ENCODE measurements at regions not wholly inside any gene's neighbourhood (a gene's known extent, or its start where the extent isn't known, plus 50 kb on each side); places are given as distances from the start of the nearest gene placed in this dataset.

DNA sequence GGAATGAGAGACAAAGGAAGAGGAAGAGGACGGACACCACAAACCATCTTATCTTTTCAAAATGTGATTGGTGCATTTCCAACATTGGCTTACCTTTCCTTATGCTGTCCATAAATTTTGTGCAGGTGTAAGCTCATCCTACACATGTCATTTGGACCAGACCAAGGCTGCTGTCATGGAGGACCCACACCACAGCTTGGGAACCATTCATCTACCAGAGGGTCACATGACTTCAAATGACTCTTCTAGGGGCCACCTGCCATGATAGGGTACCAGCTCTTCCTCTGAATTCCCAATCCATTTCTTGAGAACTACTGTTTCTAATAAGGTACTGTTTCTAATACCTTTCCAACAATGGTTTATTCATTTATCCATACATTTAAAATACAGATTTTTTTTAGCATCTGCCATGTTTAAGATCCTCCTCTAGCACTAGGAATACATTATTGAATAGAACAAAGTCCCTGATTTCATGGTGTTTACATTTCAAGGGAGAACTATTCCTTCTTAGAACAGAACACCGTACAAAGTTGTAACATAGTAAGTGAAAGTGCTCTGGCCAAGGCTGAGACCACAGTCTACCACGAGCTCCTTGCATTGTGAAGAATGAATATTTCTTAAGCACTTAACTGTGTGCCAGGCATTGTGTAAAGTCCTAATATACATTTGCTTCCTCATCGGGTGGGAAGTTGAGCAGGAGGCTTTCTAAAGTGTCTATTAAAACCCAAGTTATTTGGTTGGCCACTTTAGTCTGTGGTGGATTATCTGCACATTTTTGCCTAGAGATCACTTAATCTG is 246.1 kb upstream of the FN1 start:
- H3K4me1 ChIP-seq (ENCODE audit: control insufficient read depth in 2 of 3, insufficient read depth in 2 of 3, low read depth in 1 of 3, low read length in 3 of 3): no peaks in the 10 kb centered on the region
- H3K9ac ChIP-seq (ENCODE audit: low read length in 3 of 3): no peak overlapping the region
- H3K36me3 ChIP-seq (ENCODE audit: control insufficient read depth in 2 of 3, insufficient read depth in 3 of 3, low read length in 3 of 3): no peaks in the 10 kb centered on the region
- intact Hi-C loops (cut with DNase I): no loop called here
- DNase-seq (no peak), FAIRE-seq (no peak)
- no peaks in the 10 kb centered on the region for H3K27me3 ChIP-seq (ENCODE audit: control insufficient read depth, insufficient read depth, low read length)
- no peaks in the 10 kb centered on the region for H3K9me3 ChIP-seq (ENCODE audit: control insufficient read depth in 2 of 3, insufficient read depth in 1 of 3, low read length in 3 of 3)
- no peak overlapping the region for H3K4me3 ChIP-seq (ENCODE audit: low read length in 3 of 3)
- TF ChIP-seq CTCF (IDR thresholded peaks at IDR 0.05; ENCODE audit: borderline replicate concordance, extremely low read depth, insufficient read depth): no peak
- H3K27ac ChIP-seq (ENCODE audit: low read depth in 2 of 2, low read length in 2 of 2): no peak overlapping the region

GRCh38 chr2:215680605-215681598 is 245.0 kb upstream of the FN1 start:
- Histone ChIP-seq H3K9me3 (ENCODE audit: control insufficient read depth in 2 of 3, insufficient read depth in 1 of 3, low read length in 3 of 3) (no peaks in the 10 kb centered on the region), H3K27me3 (ENCODE audit: control insufficient read depth, insufficient read depth, low read length) (no peaks in the 10 kb centered on the region), H3K9ac (ENCODE audit: low read length in 3 of 3) (no peak overlapping the region), H3K4me1 (ENCODE audit: control insufficient read depth in 2 of 3, insufficient read depth in 2 of 3, low read depth in 1 of 3, low read length in 3 of 3) (no peaks in the 10 kb centered on the region), H3K4me3 (ENCODE audit: low read length in 3 of 3) (no peak overlapping the region), H3K27ac (ENCODE audit: low read depth in 2 of 2, low read length in 2 of 2) (no peak overlapping the region), H3K36me3 (ENCODE audit: control insufficient read depth in 2 of 3, insufficient read depth in 3 of 3, low read length in 3 of 3) (no peaks in the 10 kb centered on the region)
- intact Hi-C loops (cut with DNase I): no loop called here
- TF ChIP-seq CTCF (IDR thresholded peaks at IDR 0.05; ENCODE audit: borderline replicate concordance, extremely low read depth, insufficient read depth): no peak
- FAIRE-seq: no peak
- DNase-seq: no peak

DNA sequence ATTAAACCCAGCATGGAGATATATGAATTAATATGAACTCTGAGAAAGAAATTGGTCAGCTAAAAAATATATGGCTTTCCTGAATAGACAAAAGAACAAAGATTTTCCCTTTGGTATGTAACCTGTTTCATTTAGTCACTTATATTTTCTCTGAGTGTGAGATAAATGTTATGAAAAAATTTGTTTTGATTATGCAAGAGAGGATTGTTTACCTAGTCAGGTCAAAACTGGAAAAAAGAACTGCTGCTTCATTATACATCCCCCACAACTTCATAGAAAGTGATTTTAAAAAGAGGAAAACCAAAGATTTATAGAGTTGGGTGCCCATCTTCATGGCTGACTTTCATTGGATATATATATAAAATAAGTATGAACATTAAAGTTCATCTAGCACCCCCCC is 242.2 kb upstream of the FN1 start:
- Histone ChIP-seq H3K27ac (ENCODE audit: low read depth in 2 of 2, low read length in 2 of 2) (no peak overlapping the region), H3K4me3 (ENCODE audit: low read length in 3 of 3) (no peak overlapping the region), H3K4me1 (ENCODE audit: control insufficient read depth in 2 of 3, insufficient read depth in 2 of 3, low read depth in 1 of 3, low read length in 3 of 3) (no peaks in the 10 kb centered on the region), H3K36me3 (ENCODE audit: control insufficient read depth in 2 of 3, insufficient read depth in 3 of 3, low read length in 3 of 3) (no peaks in the 10 kb centered on the region), H3K27me3 (ENCODE audit: control insufficient read depth, insufficient read depth, low read length) (no peaks in the 10 kb centered on the region), H3K9ac (ENCODE audit: low read length in 3 of 3) (no peak overlapping the region), H3K9me3 (ENCODE audit: control insufficient read depth in 2 of 3, insufficient read depth in 1 of 3, low read length in 3 of 3) (no peaks in the 10 kb centered on the region)
- intact Hi-C loops (cut with DNase I): no loop called here
- TF ChIP-seq CTCF (IDR thresholded peaks at IDR 0.05; ENCODE audit: borderline replicate concordance, extremely low read depth, insufficient read depth): no peak
- FAIRE-seq (no peak), DNase-seq (no peak)
